Activated naive CD8-positive, alpha-beta T cell treated with anti-CD3 and anti-CD28 coated beads, Interleukin-2, amount 50 U/mL, for 16 hours (primary cell): ENCODE measurements at regions not wholly inside any gene's neighbourhood (a gene's known extent, or its start where the extent isn't known, plus 50 kb on each side); places are given as distances from the start of the nearest gene placed in this dataset.

ENCODE experiments used
- DNase-seq: peaks from one replicate; pipeline ENCODE4 v3.0.0-alpha.2; 2020; ENCODE audit warnings: low read depth, low spot score

DNA sequence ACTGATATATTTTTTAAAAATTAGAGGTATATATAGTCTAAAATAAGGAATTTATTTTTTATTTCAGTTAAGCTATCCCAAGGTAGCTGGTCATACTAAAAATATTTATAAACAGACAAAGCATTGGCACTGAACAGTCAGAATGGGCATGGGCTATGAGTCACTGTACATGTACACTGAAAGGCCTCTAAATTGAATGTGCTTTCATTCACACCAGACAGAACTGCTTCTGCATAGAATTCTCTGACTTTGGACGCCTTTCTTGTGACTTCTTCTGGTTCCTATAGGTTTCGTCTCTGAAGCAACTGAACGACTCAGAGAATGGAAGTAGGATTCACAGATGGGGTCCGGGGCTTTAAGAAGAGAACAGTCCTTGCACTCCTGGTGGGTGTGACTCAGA, 394.8 kb upstream of the MEF2C start:
- no peak for DNase-seq

DNA sequence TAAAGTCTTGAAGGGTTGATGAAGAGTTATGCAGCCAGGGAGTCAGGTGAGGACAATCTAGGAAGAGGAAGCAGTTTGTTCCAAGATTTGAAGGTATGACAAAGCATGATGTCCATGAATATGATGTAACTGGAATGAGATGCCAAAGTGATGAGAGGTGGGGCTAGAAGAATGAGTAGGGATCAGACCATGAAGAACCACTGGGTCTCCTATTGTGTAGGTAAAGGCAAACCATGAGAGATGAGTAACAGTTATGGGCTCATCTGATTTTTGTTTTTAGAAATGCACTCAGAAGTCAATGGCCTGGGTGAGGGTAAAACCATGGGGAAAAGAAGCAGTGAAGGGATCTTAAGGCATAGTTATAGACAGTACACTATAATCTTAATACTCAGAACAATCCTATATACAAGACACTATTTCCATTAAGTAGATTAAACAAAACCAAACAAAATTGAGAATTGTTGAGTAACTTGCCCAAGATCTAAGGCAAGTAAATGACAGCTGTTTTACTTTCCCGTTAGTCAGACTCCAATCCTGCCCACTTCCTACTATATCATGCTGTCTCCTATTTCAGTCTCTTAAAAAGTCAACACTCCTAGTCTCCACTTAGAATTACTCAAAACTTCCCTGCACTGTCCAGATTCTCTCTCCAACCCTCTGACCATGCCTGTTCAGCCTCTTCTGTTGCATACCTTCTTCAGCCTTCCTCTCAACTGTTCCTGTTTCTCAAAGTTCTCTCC, 393.8 kb upstream of the MEF2C start:
- DNase-seq, result no peak

DNA sequence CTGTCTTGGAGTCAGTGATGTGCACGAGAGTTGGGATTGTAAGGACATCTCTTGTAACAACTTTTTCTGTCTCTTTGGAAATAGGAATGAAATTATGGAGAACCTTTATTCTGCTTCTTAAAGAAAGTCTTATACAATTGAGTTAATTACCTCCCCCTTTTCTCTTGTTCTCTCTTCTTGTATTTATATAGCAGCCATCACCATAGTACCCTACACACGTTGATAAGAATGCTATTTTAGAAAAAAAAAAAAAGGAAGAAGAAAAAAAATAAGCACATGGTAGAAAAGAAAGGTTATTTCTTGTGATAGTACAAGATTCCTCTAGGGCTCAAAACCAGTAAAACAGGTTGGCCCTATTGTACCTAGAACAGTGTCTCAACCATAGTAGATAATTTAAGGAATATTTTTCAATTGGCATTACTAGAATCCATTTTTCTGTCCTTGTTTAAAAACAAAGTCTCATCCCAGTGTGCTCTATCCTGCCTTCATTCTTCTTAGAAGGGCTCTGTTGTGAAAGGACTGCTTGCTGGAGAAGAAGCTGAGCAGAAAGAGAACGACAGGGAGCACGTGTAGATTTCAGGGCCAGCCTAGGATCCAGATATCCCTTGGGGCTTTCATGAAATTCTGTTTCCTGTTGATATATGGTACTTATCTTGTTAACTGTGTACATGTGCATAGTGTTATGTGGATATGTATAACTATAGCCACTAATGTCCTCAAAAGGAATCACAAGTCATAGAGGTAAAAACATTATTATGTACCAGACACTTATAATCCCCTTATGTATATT, 392.3 kb upstream of the MEF2C start:
- DNase-seq, result no peak

DNA sequence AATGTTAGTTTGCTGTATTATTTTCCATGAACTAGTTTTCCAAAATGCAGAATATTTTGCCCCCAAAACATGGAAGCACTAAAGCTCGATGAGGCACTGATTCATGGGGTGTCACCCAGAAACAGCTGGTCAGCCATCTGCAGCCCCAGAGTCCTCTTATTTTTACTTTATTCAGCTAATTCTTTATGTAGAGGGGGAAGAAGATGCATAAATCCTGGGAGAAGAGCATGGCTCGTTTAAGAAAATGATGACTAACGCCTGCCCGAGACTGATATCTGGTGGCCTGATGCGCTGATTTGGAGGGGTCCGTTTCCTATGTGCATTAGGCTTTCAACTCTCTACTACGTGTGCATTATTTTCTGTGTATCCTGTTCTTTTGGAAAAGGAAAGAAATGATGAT, 390.3 kb upstream of the MEF2C start:
- DNase-seq, result no peak

DNA sequence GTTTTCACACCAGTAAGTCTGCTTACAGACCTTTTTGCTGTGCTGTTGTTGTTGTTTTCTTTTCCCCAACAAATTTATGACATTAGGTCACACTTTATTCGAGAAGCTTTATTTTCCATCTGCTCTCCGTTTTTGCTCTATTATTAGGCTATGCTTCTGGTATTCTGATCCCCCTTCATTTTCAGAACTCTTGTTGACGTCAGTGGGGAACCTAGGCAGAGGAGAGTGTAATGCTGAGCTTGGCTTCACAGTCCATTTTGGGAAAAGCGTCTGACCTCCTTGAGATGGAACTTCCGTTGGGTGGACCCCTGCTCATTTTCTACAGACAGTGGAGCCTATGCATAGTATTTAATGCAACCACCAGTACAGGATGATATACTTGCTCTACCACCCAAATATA, 387.9 kb upstream of the MEF2C start:
- DNase-seq, result no peak

DNA sequence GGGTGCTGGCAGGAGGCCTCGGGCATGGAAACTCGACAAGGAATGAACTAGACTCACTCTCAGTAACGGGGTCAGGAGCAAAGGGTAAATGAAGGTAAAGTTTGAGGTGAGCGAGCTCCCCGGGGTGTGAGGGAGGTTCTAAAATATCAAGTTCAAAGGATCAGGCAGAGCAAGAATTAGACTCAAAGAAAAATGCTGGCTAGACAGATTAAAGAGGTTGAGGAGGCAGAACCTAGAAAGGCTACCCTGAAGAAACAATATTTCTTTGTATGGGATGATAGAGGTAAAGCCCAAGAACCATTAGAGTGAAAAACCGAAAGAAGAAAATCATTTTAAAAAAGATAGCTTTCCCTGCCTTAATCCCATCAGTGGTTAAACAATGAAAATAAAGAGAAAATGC, 386.7 kb upstream of the MEF2C start:
- DNase-seq, result no peak

DNA sequence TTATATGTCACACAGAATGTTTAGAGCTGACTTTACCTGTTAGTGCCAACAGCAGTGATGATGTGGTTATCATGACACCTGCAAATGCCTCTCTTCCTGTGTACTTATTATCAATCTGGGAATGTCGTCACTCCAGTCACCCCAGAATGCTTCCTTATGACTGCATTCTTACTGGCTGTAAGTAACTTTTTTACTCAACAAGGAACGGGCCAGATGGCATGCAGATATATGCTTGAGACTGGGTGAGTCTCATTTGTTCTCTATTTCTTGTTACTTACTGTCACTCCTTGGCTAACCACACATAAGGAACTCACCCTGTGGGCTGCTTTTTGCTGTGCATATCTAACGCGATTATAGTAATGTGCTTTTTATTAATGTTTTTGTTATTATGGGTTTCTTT, 385.5 kb upstream of the MEF2C start:
- DNase-seq, result no peak

DNA sequence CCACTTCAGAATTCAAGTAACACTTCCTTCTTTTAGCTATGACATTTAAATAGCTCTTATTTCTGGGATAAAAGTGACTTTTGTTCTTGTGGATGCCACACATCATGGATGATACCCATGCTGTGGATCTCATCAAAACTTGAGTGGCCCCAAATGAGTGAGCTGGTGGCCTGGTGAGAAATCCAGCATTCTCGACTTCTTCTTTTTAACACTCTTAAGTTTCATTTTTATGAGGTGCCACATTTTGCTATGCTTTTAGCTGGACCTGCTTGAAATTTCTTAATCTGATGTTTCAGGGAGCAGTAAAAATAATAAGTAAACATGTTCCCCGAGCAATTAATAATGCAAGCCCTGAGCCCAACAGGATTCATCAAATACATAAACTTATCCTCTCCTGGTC, 384.8 kb upstream of the MEF2C start:
- no peak for DNase-seq

DNA sequence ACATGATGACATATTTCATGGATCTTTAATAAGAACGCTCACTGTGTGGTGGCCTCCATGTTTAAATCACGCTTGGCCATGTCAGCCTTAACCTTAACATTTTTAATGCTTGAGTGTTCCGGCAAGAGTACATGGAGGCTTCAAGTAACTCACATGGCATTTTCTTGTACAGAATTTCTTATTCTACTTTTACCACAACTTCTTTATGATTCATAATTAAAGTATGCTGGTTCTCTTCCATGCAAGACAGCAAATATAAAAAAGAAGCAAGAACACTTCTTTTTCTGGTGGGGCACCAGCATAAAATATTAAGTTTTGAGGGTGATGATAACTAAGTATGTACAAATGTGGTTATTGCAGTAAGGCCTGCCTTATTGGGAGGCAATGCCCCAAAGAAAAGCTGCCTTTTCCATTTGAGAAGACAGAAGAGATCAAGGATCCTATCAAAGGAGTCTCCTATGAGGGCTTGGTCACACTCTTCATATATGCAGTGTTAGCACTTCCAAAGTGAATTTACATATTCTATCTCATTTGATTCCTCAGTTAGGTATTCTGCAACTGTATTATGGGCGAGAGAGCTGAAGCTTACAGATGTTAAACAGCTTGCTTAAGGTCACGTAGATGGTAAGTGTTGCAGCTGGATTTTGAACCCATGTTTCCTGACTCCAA, 382.7 kb upstream of the MEF2C start:
- no peak for DNase-seq

DNA sequence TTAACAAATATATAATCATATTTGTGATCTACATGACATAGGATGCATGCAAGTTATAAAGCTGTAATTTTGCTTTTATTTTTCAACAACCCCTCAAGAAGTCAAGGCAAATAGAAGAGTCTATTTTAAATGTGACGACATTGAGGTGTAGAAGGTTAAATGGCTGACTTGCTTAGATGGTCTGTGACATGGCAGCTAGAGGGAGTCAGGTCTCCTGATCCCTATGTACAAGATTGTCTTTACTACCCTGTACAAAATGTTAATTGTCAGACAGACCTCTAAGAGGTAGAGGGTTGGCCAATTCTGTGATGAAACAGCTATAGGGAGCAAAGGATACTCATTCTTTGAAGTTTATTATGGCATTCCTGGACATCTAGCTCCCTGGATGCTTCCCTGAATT, 380.9 kb upstream of the MEF2C start:
- DNase-seq, result no peak

DNA sequence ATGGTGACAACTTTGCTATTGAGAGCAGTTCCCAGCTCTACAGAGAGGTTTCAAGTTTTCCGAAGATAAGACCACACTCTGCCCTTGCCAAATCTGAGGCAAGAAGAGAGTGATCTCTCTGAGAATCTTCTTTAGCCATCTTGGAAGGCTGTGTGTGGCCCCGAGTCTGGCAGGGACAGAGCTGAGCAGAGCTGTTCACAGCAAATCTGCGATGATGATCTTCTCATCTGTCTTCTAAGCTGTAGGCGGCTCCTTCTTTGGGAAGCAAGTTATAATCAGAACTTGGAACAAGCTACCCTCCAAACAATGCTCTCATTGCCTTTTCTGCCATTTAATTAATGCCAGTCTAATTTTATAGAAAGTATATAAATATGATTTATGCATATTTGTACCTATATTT, 379.0 kb upstream of the MEF2C start:
- DNase-seq, result no peak

DNA sequence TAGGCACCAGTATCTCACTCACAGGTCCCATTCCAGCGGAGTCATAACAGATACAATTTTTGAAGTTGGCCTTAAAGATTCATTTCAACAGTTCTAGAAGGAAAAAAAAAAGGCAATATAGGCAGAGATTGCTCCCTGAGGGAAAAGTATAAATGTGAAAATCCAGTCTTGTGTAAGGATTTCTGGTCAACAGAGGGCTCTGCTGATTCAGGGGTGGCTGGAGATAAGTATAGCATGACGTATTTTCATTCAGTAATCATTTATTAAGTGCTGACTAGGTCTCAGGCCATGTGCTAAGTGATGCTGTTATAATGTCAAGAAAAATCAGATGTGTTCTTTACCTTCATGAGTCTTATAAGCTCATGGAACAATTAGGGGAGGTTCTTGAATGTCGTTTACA, 377.3 kb upstream of the MEF2C start:
- DNase-seq, result no peak

DNA sequence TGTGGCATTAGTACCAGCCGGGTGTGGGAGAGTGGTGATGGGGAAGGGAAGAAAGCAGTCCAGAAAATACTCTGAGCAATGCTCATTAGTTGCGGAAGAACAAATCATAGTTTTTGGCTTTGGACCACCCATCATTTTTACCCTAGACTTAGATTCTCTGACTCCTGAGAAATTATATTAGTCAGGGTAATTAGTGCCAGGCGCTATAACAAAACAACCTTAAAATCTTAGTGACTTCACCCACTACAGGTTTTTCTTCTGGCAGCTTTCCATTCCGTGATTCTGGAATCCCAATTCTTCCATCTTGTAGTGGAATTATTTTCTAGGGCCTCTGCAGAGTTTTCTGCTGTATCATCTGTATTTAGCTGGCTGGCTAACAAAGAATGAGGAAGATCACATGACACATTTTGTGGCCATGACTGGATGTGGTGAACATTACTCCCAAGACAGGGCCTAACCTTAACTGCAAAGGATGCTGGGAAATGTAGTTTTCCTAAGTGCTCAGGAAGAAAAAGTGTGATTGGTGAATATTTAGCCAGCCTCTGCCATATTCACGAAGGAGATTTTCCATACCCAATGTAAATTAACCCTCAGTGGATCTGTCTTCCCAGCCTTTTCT, 373.0 kb upstream of the MEF2C start:
- DNase-seq, result no peak

DNA sequence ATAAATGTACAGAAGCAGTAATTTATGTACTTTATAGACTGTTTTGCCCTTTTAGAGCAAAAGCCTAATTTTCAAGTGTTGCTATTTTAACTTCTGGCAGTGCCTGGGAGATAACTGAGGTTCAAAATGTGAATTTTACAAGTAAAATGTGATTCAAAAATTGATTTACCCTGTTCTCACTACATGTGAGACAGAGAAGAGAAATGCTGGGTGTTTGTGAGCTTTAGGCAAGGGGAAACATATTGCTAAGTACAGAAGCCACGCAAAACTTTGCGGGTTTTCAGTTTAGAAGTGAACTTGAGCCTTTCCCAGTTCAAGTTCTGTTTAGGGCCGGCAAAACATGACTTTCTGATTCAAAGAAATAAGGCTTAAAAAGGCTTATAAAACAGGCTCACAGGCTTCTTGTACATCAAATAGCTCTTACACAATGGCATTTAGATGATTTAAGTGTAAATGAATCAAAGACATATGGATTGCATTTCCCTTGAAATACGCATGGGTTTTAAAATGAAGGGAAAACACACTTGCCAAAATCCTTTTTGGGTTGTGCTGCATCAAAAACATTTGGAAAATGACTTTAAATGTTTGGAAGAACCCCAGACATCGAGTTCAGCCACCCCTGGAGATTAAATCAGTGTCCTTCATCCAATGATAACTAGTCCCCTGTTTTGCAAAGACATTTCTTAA, 370.8 kb upstream of the MEF2C start:
- no peak for DNase-seq

DNA sequence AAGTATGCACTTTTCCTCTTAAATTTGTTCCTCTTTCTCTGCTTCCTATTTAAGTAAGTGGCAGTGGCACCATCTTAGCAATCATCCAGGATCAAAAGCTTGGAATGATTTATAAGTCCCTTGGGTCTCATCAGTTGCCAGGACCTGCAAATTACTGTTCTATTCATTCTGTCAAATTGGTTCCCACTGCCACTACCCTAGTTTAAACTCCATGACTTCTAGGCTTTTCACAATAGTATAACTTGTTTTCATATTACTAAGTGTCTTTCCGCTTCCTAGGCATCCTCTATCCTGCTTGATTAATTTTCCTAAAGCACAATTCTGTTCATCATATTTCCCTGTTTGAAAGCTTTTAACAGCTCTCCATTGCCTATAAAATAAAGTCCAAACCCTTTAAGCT, 363.9 kb upstream of the MEF2C start:
- DNase-seq, result no peak

DNA sequence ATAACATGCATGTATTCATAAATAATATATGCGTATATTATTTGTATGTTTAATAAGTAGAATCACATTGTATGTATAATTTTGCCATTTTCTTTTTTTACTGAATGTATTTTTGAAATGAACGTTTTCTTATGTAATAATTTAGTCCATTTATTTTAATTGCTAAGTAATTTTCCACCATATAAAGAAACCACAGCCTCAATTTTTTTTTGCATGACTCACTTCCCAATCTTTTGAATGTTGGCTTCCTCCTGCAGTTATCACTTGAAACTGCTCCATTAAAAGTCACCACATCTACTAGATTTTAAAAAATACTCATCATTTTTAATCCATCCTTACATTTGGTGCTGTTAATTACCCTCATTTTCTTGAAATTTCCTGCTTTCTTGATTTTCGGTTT, 363.3 kb upstream of the MEF2C start:
- no peak for DNase-seq

DNA sequence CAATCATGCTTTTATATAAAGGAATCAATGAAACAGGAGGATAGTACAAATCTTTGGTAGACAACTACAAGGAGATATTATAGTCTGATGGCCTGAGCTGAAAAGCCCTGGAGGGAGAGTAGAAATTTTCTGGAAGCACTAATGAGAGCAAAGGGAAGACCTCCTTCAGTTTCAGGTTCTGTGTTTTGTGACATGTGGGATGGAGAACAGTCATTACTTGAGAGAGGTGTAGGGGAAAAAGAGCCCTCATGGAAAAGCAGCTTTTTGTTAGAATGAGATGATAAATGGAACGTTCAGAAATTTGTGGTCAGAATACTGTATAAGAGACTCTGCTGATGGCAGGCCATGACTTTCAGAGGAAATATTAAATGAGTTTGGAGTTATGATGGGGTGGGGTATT, 360.6 kb upstream of the MEF2C start:
- DNase-seq, result no peak

DNA sequence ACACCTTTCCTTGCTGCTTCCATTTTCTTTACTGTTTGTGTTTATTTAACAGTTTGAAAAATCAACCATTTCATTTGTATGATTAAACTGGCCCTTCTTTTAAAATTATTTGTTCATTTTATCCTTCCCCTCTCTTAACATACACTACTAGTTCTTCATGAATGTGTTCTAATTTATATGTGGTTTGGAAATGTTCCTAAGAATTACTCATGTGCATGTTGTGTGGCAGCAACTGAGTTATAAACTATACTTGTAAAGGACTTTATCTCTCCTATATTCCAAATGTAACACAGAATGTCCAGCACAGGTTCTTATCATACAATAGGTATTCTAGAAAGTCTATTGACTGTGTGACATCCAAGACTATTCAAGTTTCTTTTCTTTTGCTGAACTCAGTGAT, 358.2 kb upstream of the MEF2C start:
- no peak for DNase-seq

DNA sequence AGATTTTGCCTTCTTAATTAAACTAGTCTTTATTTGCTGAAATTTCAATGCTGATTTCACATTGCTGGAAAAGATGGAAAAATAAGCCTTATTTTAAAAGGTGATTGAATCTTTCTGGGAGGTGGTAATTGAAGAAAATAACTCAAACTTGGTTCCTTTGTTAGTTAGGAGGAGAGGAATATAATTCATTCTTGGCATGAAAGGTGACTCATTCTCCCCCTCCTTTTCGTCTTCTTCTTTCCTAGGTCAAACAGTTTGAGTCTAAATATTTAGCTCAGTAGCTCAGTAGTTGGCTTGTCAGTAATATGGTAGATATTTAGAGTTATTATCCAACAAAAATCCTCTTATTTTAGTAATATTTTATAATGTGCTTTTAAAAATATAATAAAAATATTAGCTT, 353.9 kb upstream of the MEF2C start:
- no peak for DNase-seq

DNA sequence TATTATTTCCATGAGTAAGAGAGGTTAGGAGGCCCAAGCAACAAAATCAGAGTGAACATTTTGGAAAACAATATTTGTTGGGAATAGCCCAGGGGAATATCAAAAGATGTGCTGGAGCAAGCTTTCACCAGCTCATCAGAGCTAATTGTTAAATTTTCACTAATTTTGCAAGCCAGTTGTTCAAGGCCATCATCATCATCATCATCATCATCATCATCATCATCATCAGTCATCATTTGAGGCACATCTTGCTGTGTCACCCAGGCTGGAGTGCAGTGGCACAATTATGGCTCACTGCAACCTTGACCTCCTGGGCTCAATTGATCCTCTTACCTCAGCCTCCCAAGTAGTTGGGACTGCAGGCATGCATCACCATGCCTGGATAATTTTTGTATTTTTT, 350.5 kb upstream of the MEF2C start:
- no peak for DNase-seq

DNA sequence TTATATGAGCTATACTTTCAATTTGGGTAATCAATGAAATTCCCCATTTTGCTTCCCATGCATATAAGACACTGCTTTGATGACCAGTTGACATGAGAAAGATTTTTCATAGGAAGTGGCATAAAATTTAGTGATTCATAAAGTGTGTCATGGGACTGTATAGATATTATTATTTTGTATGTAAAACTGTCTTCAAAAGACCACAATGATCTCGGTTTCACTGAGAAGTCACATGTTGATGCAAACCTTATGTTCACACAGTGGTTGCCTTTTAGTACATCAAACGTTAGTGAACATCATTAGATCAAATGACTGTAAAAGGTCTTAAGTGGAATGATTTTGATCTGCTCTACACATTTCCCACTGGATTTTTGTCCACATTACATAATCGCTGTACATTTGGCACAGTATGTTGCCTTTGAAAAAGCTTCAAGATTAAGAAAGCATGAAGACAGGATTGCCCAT, 349.2 kb upstream of the MEF2C start:
- no peak for DNase-seq

DNA sequence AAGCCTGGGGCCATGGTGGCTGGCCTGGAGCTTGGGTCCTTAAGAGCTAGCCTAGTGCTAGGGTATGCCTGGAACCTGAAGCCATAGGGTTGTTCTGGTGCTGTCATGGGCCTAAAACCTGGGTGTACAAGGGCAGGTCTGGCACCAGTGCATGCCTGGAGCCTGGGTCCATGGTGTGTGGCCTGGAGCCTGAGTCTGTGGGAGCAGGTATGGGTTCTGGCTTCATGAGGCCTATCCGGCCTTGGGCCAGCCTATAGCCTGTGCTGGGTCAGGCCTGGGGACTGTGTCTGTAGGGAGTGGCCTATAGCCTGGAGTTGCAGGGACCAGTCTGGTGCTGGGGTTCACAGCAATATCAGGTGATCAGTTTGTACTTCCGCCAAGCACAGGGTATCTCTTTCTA, 347.2 kb upstream of the MEF2C start:
- no peak for DNase-seq
